Memory B cell (primary cell): ENCODE measurements at regions not wholly inside any gene's neighbourhood (a gene's known extent, or its start where the extent isn't known, plus 50 kb on each side); places are given as distances from the start of the nearest gene placed in this dataset.

ENCODE experiments used
- ATAC-seq: fragments of 150-1000 bp; cut with Tn5 transposase; 2 replicates; pipeline ENCODE4 v1.10.0; 2021; ENCODE audit warnings: low read depth, mild to moderate bottlenecking, moderate library complexity
- DNase-seq, 2 donors: peaks; one replicate each; pipeline ENCODE4 v3.0.0; 2022; ENCODE audit warnings: low spot score in 2 of 2
- H3K27ac Mint-ChIP-seq: one replicate; pipeline ENCODE4 v1.8.0; 2022; ENCODE audit warnings: mild to moderate bottlenecking, moderate library complexity, mixed read lengths
- H3K27me3 Mint-ChIP-seq: one replicate; pipeline ENCODE4 v1.8.0; 2022; ENCODE audit warnings: mixed read lengths
- H3K36me3 Mint-ChIP-seq: one replicate; pipeline ENCODE4 v1.8.0; 2022; ENCODE audit warnings: mild to moderate bottlenecking, mixed read lengths
- H3K4me1 Mint-ChIP-seq: one replicate; pipeline ENCODE4 v1.8.0; 2022; ENCODE audit warnings: mixed read lengths
- H3K4me3 Mint-ChIP-seq: one replicate; pipeline ENCODE4 v1.8.0; 2022; ENCODE audit warnings: mild to moderate bottlenecking, moderate library complexity, mixed read lengths
- H3K9me3 Mint-ChIP-seq: one replicate; pipeline ENCODE4 v1.8.0; 2022; ENCODE audit warnings: mixed read lengths

- no peak overlapping the region for H3K4me3 Mint-ChIP-seq
- no peak overlapping the region for H3K27ac Mint-ChIP-seq
- DNase-seq (no peak), ATAC-seq (no peak)
- H3K4me1 Mint-ChIP-seq, result no peaks in the 10 kb centered on the region
- H3K36me3 Mint-ChIP-seq, result no peaks in the 10 kb centered on the region
- H3K9me3 Mint-ChIP-seq, result no peaks in the 10 kb centered on the region
- peaks cover 12% of the 10 kb centered on the region for H3K27me3 Mint-ChIP-seq
Observed at GRCh38 chr2:215604606-215605005, 168.7 kb upstream of the FN1 start.

GRCh38 chr2:215603440-215603839 lies 167.6 kb upstream of the FN1 start:
- no peaks in the 10 kb centered on the region for H3K4me1 Mint-ChIP-seq
- H3K27me3 Mint-ChIP-seq, result peaks cover 12% of the 10 kb centered on the region

GRCh38 chr2:215602997-215603396 lies 167.1 kb upstream of the FN1 start:
- ATAC-seq, result no peak
- no peak overlapping the region for H3K27ac Mint-ChIP-seq
- H3K4me1 Mint-ChIP-seq, result no peaks in the 10 kb centered on the region
- no peak for DNase-seq
- H3K9me3 Mint-ChIP-seq, result no peaks in the 10 kb centered on the region
- no peak overlapping the region for H3K4me3 Mint-ChIP-seq
- no peaks in the 10 kb centered on the region for H3K36me3 Mint-ChIP-seq
- H3K27me3 Mint-ChIP-seq, result peaks cover 12% of the 10 kb centered on the region

More at GRCh38 chr2:215603440-215603839, 167.6 kb upstream of the FN1 start:
- no peak for DNase-seq
- ATAC-seq, result no peak
- Mint-ChIP-seq H3K4me3 (no peak overlapping the region), H3K36me3 (no peaks in the 10 kb centered on the region), H3K9me3 (no peaks in the 10 kb centered on the region), H3K27ac (no peak overlapping the region)

GRCh38 chr2:215601990-215602721 lies 166.3 kb upstream of the FN1 start:
- H3K4me3 Mint-ChIP-seq, result no peak overlapping the region
- DNase-seq (no peak), ATAC-seq (no peak)
- H3K9me3 Mint-ChIP-seq, result no peaks in the 10 kb centered on the region
- H3K27ac Mint-ChIP-seq, result no peak overlapping the region
- H3K27me3 Mint-ChIP-seq, result peaks cover 12% of the 10 kb centered on the region
- H3K4me1 Mint-ChIP-seq, result peaks cover 3% of the 10 kb centered on the region
- no peaks in the 10 kb centered on the region for H3K36me3 Mint-ChIP-seq

- H3K4me3 Mint-ChIP-seq, result no peak overlapping the region
- ATAC-seq, result no peak
- H3K36me3 Mint-ChIP-seq, result no peaks in the 10 kb centered on the region
- H3K27me3 Mint-ChIP-seq, result peaks cover 12% of the 10 kb centered on the region
- no peak overlapping the region for H3K27ac Mint-ChIP-seq
- H3K4me1 Mint-ChIP-seq, result peaks cover 3% of the 10 kb centered on the region
- DNase-seq, result no peak
- H3K9me3 Mint-ChIP-seq, result no peaks in the 10 kb centered on the region
Observed at GRCh38 chr2:215601526-215601925, 165.7 kb upstream of the FN1 start.

GRCh38 chr2:215598376-215598975 lies 162.6 kb upstream of the FN1 start:
- ATAC-seq (no peak), DNase-seq (no peak)
- Mint-ChIP-seq H3K4me3 (no peak overlapping the region), H3K9me3 (no peaks in the 10 kb centered on the region), H3K27me3 (peaks cover 6% of the 10 kb centered on the region), H3K4me1 (peaks cover 3% of the 10 kb centered on the region), H3K27ac (no peak overlapping the region), H3K36me3 (no peaks in the 10 kb centered on the region)

- H3K4me1 Mint-ChIP-seq, result peaks cover 3% of the 10 kb centered on the region
- ATAC-seq, result no peak
- H3K4me3 Mint-ChIP-seq, result no peak overlapping the region
- H3K27me3 Mint-ChIP-seq, result peaks cover 3% of the 10 kb centered on the region
- H3K9me3 Mint-ChIP-seq, result no peaks in the 10 kb centered on the region
- H3K36me3 Mint-ChIP-seq, result no peaks in the 10 kb centered on the region
- H3K27ac Mint-ChIP-seq, result no peak overlapping the region
- DNase-seq, result no peak
Observed at GRCh38 chr2:215597577-215597976, 161.7 kb upstream of the FN1 start.

GRCh38 chr2:215594766-215595165 lies 158.9 kb upstream of the FN1 start:
- Mint-ChIP-seq H3K4me3 (no peak overlapping the region), H3K27me3 (no peaks in the 10 kb centered on the region), H3K9me3 (no peaks in the 10 kb centered on the region), H3K27ac (no peak overlapping the region), H3K4me1 (peaks cover 3% of the 10 kb centered on the region), H3K36me3 (no peaks in the 10 kb centered on the region)
- DNase-seq, result no peak
- ATAC-seq, result no peak

- no peak for ATAC-seq
- Mint-ChIP-seq H3K4me1 (no peaks in the 10 kb centered on the region), H3K27ac (no peak overlapping the region), H3K9me3 (no peaks in the 10 kb centered on the region), H3K4me3 (no peak overlapping the region), H3K27me3 (no peaks in the 10 kb centered on the region), H3K36me3 (no peaks in the 10 kb centered on the region)
- no peak for DNase-seq
Observed at GRCh38 chr2:215590010-215590745, 154.3 kb upstream of the FN1 start.

GRCh38 chr2:215583881-215584280 lies 148.0 kb upstream of the FN1 start:
- ATAC-seq, result no peak
- H3K4me1 Mint-ChIP-seq, result no peaks in the 10 kb centered on the region
- H3K36me3 Mint-ChIP-seq, result no peaks in the 10 kb centered on the region
- DNase-seq, result no peak
- H3K27me3 Mint-ChIP-seq, result peaks cover 1% of the 10 kb centered on the region
- H3K27ac Mint-ChIP-seq, result no peak overlapping the region
- no peak overlapping the region for H3K4me3 Mint-ChIP-seq
- no peaks in the 10 kb centered on the region for H3K9me3 Mint-ChIP-seq

GRCh38 chr2:215579809-215580208 lies 143.9 kb upstream of the FN1 start:
- H3K36me3 Mint-ChIP-seq, result no peaks in the 10 kb centered on the region
- DNase-seq (no peak), ATAC-seq (no peak)
- H3K27ac Mint-ChIP-seq, result no peak overlapping the region
- no peak overlapping the region for H3K4me3 Mint-ChIP-seq
- no peaks in the 10 kb centered on the region for H3K4me1 Mint-ChIP-seq
- peaks cover 1% of the 10 kb centered on the region for H3K27me3 Mint-ChIP-seq
- no peaks in the 10 kb centered on the region for H3K9me3 Mint-ChIP-seq

GRCh38 chr2:215577356-215577755 lies 141.5 kb upstream of the FN1 start:
- Mint-ChIP-seq H3K27me3 (peaks cover 1% of the 10 kb centered on the region), H3K4me3 (no peak overlapping the region), H3K36me3 (no peaks in the 10 kb centered on the region), H3K9me3 (no peaks in the 10 kb centered on the region), H3K27ac (no peak overlapping the region), H3K4me1 (no peaks in the 10 kb centered on the region)
- DNase-seq, result no peak
- ATAC-seq, result no peak

GRCh38 chr2:215576572-215576971 lies 140.7 kb upstream of the FN1 start:
- ATAC-seq, result no peak

GRCh38 chr2:215573496-215573895 lies 137.6 kb upstream of the FN1 start:
- H3K27me3 Mint-ChIP-seq, result peaks cover 11% of the 10 kb centered on the region
- no peak for DNase-seq
- H3K4me1 Mint-ChIP-seq, result no peaks in the 10 kb centered on the region
- no peak overlapping the region for H3K4me3 Mint-ChIP-seq
- ATAC-seq, result no peak
- H3K27ac Mint-ChIP-seq, result no peak overlapping the region
- H3K36me3 Mint-ChIP-seq, result no peaks in the 10 kb centered on the region
- H3K9me3 Mint-ChIP-seq, result no peaks in the 10 kb centered on the region

More at GRCh38 chr2:215576572-215576971, 140.7 kb upstream of the FN1 start:
- H3K4me3 Mint-ChIP-seq, result no peak overlapping the region
- no peaks in the 10 kb centered on the region for H3K36me3 Mint-ChIP-seq
- no peaks in the 10 kb centered on the region for H3K4me1 Mint-ChIP-seq
- no peaks in the 10 kb centered on the region for H3K9me3 Mint-ChIP-seq
- peaks cover 3% of the 10 kb centered on the region for H3K27me3 Mint-ChIP-seq
- H3K27ac Mint-ChIP-seq, result no peak overlapping the region
- DNase-seq, result no peak
